CD4-positive, alpha-beta T cell treated with Interleukin-1 beta for 1 hour (primary cell): ENCODE measurements at regions not wholly inside any gene's neighbourhood (a gene's known extent, or its start where the extent isn't known, plus 50 kb on each side); places are given as distances from the start of the nearest gene placed in this dataset.
"Not testable (repeated sequence)": the region's sequence is repeated elsewhere in the genome, so short reads cannot be mapped to it uniquely, and the experiment has no call there.

Experiments
- DNase-seq, 2 donors: peaks; one replicate each; pipeline ENCODE4 v3.0.0-alpha.2; 2020 to 2022

DNA sequence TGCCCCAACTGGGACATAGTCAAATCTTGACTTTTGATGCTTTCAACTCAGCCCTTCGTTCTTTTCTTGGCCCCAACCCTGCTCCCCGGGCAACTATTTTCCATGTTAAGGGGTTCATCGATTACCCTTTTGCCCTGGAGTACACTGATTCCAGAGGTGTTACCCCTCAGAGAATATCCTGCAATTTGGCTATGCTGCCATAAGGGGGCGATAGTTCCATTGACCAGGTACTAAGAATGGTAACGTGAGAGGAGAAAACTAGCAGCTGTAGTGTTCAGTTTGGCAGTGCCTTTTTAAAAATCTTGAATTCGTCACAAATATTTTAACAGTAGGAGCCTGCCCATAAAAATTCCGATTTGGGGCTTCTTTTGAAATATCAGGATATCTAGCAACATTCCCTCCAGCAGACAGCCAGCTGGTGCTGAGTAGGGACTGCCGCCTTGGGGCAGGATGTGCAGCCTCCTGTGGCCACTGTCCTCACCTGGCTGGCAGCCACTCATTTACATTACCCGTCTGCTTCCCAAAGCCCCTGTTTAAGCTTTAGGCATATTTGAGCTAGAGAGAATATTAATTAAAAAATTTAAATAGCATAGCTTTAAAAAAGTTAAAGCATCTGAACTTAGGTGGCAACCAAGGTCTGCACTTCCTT lies 146.3 kb upstream of the SKOR2 start:
- DNase-seq = no peak

DNA sequence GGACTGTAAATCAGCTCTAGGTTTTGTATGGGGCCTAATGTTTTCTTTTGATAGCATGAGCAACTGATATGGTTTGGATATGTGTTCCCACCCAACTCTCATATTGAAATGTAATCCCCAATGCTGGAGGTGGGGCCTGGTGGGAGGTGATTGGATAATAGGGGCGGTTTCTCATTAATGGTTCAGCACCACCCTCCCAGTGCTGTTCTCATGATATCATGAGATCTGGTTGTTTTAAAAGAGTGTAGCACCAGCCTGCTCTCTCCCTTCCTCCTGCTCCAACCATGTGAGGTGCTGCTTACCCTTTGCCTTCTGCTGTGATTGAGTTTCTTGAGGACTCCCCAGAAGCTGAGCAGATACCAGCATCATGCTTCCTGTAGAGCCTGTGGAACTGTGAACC lies 140.2 kb upstream of the SKOR2 start:
- DNase-seq = no peak

DNA sequence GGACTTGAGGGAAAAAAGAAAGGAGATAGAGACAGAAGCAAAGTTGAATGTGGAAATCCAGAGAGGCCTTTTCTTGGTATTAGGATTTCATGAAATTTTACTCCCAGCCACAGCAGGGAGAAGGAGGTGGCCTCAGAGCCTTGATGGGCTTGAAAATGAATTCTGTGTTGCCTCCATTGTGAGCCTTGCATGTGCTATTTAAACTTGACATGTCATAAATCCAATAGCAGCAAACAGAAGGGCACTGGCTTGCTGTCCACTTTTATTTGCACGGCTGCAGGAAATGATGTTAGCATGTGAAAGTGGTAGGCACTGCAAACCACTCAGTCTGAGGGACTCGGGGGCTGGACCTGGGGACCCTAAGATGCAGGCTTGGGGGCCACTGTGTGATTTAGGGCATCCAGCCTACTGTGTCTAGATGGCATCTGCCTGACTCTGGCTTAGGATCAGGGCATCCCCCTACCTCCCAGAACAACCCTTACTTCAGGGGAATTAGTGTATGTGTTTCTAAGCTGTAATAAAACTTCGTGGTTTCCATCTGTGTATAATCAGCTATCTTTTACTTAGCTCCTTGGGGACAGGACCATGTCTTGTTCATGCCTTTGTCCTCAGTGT lies 139.1 kb upstream of the SKOR2 start:
- no peak for DNase-seq

DNA sequence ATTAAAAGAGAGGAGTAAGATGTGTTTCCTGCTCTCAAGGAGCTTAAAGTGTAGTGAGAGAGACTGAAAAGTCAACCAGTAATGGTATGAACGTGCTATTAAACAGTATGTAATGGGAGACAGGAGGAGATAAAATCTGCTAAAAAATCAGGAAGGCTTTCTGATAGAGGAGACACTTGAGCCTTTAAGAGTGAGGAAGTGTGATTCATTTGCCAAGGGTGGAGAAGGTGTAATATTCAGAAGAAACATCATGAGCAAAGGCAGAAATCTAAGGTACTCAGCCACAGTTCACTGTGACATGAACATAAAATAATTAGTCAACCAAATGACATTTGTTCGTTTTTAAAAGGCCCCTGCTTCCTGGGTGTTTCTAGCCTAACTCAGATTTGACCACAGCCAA lies 137.8 kb upstream of the SKOR2 start:
- no peak for DNase-seq

DNA sequence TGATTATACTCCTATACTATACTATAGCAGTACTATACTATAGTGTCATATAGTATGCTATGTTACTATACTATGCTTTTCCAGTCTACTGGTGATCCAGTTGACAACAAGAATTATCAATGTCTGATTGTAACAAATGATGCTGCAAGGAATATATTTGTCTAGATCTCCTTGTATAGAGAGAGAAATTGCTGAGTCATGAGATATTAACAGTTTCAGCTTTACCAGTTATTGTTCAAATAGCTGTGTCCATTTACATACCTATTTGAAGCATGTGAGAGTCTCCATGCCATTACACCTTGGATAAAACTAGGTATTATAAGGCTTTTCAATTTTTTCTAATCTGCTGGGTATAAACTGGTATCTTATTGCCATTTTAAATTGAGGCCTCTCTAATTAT lies 136.4 kb upstream of the SKOR2 start:
- DNase-seq = no peak

DNA sequence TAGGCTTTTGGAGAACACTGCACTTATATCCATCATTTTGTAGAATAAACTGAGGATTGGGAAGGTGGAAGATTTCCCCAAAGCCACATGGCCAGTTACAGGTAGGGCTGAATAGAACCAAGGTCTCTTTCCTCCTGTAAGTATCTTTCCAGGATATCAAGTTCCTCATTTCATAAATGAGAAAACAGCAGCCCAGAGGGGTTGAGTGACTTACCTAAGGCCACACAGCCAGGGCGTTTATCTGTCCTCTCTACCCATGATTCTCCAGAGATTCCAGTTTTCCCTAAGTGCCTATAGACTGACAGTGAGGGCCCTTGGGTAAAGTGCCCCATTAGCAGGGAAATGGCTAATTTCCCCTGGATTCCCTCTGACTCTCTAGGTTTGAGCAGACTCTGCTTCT lies 132.3 kb upstream of the SKOR2 start:
- no peak for DNase-seq

DNA sequence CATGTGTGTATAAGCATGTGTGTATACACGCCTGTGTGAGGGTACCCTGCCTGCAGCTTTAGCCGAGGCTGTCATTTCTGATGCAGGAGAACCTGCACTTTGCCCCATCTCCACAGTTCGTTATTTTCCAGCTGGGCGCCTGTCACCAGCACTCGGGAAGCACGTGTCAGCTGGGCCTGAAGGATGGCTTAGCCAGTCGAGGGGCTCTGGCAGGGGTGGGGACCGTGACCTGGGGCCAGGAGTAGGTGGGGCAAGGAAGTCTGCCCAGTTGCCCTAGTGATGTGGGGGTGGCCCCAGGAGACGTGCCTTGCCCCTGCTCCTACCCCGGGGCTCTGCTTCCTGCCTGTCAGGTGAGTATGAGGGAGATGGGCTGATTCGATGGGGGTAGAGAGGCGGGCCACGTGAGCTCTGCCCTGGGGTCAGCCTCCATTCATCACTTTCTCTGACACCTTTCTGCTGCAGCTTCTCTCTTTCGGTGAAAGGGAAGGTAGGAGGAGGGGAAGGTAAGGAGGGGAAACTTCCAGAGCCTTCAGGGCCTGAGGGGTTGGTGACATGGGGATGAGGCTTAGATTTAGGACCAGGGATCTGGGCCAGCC lies 130.6 kb upstream of the SKOR2 start:
- DNase-seq = no peak

DNA sequence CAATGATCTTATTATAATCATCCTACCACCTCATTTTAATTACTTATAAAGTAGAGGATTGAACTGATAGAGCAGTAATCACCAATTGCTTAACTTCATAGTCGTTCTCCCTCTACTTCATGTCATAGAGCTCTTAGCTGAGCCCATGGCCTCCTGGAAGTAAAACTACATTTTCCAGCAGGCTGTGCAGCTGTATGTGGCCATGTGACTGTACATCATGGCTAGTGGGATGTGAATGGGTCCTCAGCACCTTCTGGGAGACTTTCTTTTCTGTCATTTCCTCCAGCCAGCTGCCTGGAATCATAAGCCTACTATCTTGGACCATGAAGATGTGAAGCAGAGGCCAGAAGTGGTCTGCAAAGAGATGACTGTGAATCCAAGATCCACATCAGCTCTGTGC lies 128.7 kb upstream of the SKOR2 start:
- DNase-seq = no peak

DNA sequence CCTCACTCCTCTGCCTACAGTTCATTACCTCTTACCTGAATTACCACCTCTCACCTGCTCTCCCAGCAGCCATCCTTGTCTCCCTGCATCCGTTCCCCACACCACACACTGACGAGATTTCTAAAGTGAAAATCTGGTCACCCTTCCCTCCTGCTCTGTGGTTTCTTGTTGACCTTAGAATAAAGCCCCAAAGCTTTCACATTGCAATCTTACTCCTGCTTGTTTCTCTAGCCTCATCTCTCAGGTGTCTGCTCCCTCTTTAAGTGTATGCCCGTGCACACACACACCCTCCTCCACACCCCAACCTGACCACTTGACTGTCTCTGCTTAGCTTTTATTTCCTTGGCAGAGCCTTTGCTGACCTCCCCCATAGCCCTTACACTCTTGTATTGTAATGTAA lies 122.0 kb upstream of the SKOR2 start:
- no peak for DNase-seq

DNA sequence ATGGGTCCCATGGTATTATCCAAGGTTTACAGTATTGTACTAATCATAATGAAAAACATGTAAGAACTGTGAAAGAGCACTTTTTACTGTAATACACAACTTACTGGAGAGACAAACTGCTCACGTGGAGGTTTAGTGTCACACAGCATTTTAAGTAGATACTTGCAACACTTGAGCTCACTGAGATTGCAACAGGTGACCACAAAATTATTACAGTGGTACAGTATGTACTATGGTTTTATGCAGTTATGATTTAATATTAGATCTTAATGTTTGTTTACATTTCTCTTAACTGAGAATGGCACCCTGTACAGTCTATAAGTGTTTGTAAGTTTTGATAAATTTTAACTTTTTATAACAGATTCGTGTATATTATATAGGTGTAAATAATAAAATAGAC lies 118.6 kb upstream of the SKOR2 start:
- DNase-seq = no peak

DNA sequence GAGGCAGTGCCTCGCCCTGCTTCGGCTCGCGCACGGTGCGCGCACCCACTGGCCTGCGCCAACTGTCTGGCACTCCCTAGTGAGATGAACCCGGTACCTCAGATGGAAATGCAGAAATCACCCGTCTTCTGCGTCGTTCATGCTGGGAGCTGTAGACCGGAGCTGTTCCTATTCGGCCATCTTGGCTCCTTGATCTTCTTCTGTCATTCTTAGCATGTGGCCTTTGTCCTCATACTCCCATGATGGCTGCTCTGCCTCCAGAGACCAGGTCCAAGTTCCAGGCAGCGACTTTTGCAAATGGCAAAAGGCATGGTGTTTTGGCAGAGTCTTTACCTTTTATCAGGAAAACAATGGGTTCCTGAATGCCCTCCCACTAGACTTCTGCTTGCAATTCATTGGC lies 102.6 kb upstream of the SKOR2 start:
- not testable (repeated sequence) for DNase-seq

DNA sequence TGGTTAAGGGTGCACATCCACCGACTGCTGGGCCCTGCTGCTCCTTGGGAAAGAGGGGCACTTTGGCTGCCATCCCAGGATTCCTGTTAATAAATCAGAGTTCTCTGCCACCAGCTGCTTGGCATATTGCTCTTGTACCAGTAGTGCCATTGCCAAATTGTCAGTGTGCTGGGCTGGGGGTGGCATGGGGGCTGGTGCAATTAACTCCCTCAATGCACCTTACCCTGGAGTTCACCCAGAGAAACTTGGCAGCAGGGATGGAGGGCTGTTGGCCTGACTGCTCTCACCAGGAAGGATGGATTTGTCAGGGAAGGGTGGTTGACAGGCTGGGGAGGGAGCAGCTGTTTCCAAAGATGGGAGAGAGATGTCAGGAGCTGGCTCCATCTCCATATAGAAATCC lies 94.6 kb upstream of the SKOR2 start:
- no peak for DNase-seq

DNA sequence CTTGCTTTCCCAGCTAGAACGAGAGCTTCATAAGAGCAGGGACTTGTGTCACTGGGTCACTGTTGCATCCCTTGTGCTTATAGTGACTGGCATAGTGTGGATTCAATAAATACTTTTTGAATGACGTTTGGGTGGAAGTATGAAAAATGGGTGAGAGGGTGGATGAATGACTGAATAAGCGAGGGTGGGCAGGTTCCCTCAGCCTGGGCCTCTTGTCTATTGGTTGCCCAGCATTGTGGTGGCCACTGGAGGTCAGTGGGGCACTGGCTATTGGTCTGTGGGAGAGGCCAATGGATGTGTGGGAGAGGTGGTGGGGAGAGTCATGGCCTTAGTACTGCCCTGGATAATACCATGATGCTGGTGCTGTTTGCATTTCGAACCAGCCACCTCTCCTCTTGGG lies 93.8 kb upstream of the SKOR2 start:
- DNase-seq = no peak

DNA sequence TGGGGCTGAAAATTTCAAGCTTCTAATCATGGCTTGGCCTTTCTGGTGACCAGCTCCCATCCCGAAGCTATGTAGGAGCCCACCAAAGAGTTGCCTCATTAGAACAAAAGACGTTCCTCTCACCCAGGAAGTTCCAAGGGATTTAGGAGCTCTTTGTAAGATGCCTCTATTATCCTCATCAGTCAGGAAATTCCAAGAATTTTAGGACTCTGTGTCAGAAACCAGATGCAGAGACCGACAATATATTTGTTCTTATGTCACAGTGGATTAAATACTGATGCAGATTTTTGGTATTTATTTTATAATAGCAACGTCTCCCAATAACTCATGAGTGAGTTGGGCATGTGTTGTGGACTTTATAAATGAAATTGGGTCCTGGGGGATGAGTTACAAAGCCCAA lies 91.8 kb upstream of the SKOR2 start:
- DNase-seq = no peak

DNA sequence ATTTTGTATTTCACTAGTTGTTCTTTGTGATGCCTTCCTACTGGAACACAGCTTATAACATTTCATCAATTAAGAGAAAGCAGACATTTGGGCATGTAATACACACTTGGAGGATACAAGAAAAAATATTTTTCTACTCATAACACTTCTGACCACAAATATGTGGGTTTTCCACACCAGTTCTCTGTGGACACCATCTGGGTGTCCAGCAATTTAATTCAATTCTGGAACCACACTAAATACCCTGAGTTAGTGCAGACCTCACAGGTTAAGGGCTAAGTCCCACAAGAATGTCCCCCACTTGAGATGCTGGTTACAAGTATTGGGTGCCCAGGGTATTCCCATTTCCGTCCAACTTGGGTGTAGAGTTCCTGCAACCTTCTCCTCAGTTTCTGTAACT lies 91.1 kb upstream of the SKOR2 start:
- no peak for DNase-seq

DNA sequence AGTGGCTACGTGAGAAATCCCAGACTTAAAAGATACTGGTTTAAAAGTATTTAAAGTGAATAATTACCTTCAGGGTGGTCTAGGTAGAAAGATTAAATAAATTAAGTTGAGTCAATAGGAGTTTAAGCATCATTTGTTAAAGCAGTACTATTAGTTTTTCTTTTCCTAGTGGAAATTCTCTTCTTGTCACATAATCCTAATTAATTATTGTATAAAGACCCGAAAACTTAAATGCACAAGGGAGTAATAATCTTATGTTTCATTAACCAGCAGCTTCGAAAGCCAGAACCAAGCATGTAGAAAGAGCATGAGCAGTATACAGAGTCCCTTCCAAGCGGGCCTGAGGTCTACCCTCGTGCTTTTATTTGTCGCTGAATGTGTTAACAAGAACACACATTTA lies 90.2 kb upstream of the SKOR2 start:
- DNase-seq = no peak

DNA sequence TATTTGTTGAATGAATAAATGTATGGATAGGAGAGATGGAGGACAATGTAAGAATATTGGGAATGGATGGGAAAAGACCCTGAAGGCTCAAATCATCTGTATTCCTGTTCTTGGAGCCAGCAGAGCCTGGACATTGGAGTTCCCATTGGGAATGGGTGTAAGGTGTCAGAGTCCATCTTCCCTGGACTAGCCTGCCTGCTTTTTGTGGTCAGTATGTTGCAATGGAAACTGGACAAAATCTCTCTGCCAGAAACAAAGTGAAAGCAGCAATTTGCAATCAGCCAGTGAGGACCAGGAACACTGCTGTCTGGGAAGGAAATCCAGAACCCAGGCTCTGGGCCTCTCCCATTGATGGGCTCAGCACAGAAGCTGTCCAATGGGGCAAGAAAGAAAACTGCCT lies 83.5 kb upstream of the SKOR2 start:
- no peak for DNase-seq

DNA sequence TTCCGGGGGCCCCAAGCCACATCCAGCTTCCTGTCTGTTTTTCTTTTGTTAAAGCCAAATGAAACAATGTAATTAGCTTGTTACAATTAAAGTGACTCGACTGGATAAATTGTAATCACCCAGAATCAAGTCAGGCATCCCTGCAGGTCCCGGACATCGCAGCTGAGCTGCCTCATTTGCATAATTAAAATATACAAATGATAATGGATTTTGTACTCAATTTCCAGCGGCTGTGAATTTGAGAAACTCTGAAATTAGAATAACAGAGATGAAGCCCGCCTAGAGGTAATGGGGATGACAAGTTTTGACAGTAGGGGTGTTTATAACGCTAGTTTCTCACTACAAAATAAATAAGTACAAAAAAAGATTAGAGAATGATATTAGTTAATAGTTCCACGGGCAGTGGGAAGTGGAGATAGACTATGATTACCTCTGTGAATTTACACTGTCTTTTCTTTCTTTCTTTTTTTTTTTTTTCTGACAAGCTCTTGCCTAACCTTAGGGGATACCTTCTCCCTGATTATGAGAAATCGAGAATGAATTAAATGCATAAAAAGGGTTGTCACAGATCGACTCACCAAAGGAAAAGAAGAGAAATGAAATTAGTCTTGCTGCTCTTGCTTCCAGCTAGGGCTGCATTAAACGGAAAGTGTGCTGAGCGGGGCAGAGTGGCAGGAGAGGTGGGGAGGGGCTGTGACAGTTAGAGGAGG lies 82.6 kb upstream of the SKOR2 start:
- no peak for DNase-seq

DNA sequence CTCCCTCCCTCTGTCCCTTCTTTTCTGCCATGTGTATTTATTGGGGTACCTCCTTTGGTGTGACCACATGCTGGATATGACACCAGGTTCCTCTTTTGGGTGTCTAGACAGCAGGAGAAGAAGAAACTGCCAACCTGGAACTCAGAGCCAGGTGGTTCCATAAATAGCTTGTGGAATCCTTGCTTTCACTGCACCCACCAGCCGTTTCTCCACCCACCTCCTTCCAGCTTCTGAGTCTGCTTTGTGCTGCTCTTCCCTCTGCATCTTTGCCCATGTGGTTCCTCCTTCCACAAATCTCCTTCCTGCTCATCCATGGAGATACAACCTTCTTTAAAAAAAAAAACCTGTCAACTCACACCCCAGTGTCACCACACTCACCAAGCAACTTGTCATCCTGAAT lies 80.2 kb upstream of the SKOR2 start:
- no peak for DNase-seq

DNA sequence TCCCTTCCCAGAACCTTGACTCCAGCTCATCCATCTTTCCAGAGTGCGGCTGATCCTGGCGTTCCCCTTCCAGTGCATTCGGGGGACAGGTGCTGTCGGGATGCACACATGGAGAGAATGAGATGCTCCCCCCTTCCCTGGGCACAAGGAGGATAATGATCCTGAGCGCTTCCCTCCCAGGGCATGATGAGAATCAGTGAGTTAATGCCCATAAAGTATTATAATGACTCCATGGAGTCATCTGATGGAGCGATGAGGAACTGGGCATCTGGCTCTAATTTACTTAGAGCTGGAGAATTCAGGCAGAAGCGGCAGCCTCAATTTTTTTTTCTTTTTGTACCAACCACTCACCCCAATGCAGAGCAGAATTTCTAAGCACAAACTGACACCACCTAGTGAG lies 79.6 kb upstream of the SKOR2 start:
- DNase-seq = no peak

DNA sequence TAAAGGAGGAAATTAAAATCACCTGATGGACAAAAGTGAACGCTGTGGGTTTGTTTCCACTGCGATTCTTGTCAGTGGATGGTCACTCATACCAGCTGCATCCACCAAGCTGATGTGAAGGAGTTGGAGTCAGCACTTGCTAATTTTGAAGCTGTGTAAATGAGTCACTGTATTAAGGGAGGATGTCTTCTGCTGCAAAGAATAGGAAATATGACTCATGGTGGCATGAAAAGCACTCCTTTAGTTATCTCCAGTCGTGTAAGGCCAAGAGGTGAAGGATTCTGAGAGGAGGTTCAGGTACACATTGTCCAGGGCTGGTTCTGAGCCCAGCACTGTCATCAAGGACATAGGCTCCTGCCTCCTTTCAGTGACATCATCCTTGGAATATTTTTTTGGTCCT lies 71.7 kb upstream of the SKOR2 start:
- DNase-seq = no peak

DNA sequence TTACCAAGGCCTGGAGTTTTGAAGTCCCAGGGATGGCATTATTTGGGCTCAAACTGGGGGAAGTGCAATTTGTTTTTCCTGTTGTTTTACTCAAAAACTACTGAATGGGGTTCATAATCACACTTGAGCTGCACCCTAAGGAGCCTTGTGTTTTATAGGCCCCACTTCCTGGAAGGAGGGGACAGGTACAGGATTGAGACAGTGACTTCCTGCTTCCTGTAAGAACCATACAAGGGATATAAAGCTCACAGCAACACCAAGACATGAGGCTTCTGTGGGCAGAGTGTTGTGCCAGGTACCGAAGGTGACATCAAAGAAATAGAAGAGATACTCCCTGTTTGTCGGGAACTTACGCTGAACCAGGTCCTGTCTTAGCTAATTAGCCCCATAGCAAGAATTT lies 70.4 kb upstream of the SKOR2 start:
- DNase-seq = no peak

DNA sequence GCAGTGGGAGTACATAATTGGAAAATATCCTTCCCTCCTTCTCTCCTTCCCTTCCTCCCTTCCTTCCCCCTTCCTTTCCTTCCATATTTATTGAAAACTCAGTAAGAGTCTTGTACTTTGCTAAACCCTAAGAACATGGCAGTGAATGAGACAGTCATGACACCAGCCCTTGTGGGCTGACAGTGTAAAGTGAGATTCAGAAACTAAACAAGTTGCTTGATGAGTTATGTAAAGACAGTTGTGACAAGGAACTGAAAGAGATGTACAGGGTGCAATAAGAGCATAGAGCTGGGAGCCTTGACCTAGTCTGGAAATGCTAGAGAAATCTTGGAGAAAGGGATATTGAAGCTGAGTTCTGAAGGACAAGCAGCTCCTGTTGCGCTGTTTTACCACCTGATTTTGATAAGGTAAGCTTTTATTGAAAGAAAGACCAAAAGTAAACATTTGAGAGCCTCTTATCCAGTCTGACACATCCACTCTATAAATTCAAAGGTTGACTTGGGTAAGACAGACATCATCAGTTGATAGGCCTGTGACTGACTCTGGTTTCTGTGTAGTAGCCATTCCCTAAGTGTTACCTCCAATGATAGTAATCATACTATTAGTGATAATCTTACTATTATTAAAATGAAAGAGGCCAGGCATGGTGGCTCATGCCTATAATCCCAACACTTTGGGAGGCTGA lies 66.5 kb upstream of the SKOR2 start:
- DNase-seq = no peak

DNA sequence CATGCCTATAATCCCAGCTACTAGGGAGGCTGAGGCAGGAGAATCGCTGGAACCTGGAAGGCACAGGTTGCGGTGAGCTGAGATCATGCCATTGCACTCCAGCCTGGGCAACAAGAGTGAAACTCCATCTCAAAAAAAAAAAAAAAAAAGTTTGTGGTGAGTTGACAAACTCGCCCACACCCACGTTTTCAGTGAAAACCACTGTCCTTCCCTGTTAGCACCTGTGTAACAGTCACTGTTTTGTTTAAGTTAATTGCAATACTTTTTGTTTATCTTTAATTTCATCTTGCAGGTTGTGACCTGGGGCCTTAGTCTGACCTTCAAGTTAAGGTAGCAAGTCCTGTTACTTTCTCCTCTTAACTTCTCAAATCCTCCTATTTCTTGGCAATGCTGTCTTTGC lies 65.5 kb upstream of the SKOR2 start:
- no peak for DNase-seq
